GM12878 (cell line): ENCODE measurements at regions not wholly inside any gene's neighbourhood (a gene's known extent, or its start where the extent isn't known, plus 50 kb on each side); places are given as distances from the start of the nearest gene placed in this dataset.

Experiments
- ASH2L ChIP-seq: fragments of 300-600, 200-600 bp; sonication (generic); IDR thresholded peaks from 2 replicates; pipeline ENCODE4 v1.6.1; 2017; ENCODE audit warnings: low read depth, mild to moderate bottlenecking, borderline replicate concordance
- BHLHE40 ChIP-seq, 2 experiments: fragments of 450-650 bp in 1 of 2; IDR thresholded peaks; 2 replicates each; pipeline ENCODE4 v1.6.1; 2011 to 2017; ENCODE audit warnings: low read depth in 2 of 2, borderline replicate concordance in 1 of 2, improper control_type of control experiment in 1 of 2, low read length in 1 of 2, mild to moderate bottlenecking in 1 of 2
- BMI1 ChIP-seq: fragments of 450-650 bp; IDR thresholded peaks from 2 replicates; pipeline ENCODE4 v1.6.1; 2016; ENCODE audit warnings: mild to moderate bottlenecking, moderate library complexity, borderline replicate concordance
- CBFB ChIP-seq: IDR thresholded peaks from 2 replicates; pipeline ENCODE4 v1.6.1; 2016; ENCODE audit warnings: antibody characterized with exemption, low read depth
- CREM ChIP-seq: IDR thresholded peaks from 2 replicates; pipeline ENCODE4 v1.6.1; 2014; ENCODE audit warnings: antibody characterized with exemption, low read depth
- DPF2 ChIP-seq: fragments of 450-650 bp; IDR thresholded peaks from 2 replicates; pipeline ENCODE4 v1.6.1; 2017; ENCODE audit warnings: mild to moderate bottlenecking
- EED ChIP-seq: sonication (generic); IDR thresholded peaks from 2 replicates; pipeline ENCODE4 v1.6.1; 2016; ENCODE audit warnings: antibody characterized with exemption, low read depth
- EP300 ChIP-seq, 2 experiments: fragments of 150-350 bp in 1 of 2; IDR thresholded peaks; 2 replicates each; pipeline ENCODE4 v1.6.1; 2011 to 2012; ENCODE audit warnings: low read depth in 2 of 2, low read length in 2 of 2, borderline replicate concordance in 1 of 2, improper control_type of control experiment in 1 of 2, inconsistent platforms in 1 of 2; ENCODE audit not compliant: control insufficient read depth in 1 of 2
- FOXM1 ChIP-seq: IDR thresholded peaks from 2 replicates; pipeline ENCODE4 v1.6.1; 2012; ENCODE audit warnings: low read depth, mild to moderate bottlenecking, inconsistent platforms, low read length, moderate library complexity
- JUNB ChIP-seq: IDR thresholded peaks from 2 replicates; pipeline ENCODE4 v1.6.1; 2016; ENCODE audit warnings: antibody characterized with exemption, mild to moderate bottlenecking
- NFIC ChIP-seq: IDR thresholded peaks from 2 replicates; pipeline ENCODE4 v1.6.1; 2012; ENCODE audit warnings: low read depth, mild to moderate bottlenecking, inconsistent platforms, low read length, moderate library complexity
- PAX8 ChIP-seq: fragments of 450-650 bp; IDR thresholded peaks from 2 replicates; pipeline ENCODE4 v1.6.1; 2017; ENCODE audit warnings: mild to moderate bottlenecking, moderate library complexity
- POU2F2 ChIP-seq: IDR thresholded peaks from 3 replicates; pipeline ENCODE4 v1.6.1; 2011; ENCODE audit warnings: low read depth, mild to moderate bottlenecking, low read length, borderline replicate concordance
- RAD21 ChIP-seq: IDR thresholded peaks from 2 replicates; pipeline ENCODE4 v1.6.1; 2011; ENCODE audit warnings: mild to moderate bottlenecking, low read depth, low read length, moderate library complexity; ENCODE audit not compliant: insufficient read depth
- ZNF217 ChIP-seq: fragments of 450-650 bp; IDR thresholded peaks from 2 replicates; pipeline ENCODE4 v1.6.1; 2017; ENCODE audit warnings: antibody characterized with exemption, mild to moderate bottlenecking
- TF ChIP-seq, protein P1 (sequence below): IDR thresholded peaks from 2 replicates; pipeline ENCODE4 v1.6.1; 2011; ENCODE audit warnings: mild to moderate bottlenecking, low read depth, low read length, moderate library complexity; ENCODE audit not compliant: insufficient replicate concordance
- TF ChIP-seq, protein P2 (sequence below): fragments of 450-650 bp; IDR thresholded peaks from 2 replicates; pipeline ENCODE4 v1.6.1; 2017; ENCODE audit warnings: low read depth, mild to moderate bottlenecking, moderate library complexity
- TF ChIP-seq, protein P3 (sequence below): IDR thresholded peaks from 2 replicates; pipeline ENCODE4 v1.6.1; 2012; ENCODE audit warnings: low read length, inconsistent platforms
- TF ChIP-seq, protein P4 (sequence below): IDR thresholded peaks from 2 replicates; pipeline ENCODE4 v1.6.1; 2011; ENCODE audit warnings: borderline replicate concordance, low read depth, mild to moderate bottlenecking, moderate library complexity, mixed read lengths, low read length; ENCODE audit not compliant: insufficient read depth; ENCODE audit errors: extremely low read length
- TF ChIP-seq, protein P5 (sequence below), 3 experiments: IDR thresholded peaks in 2 of 3; conservative IDR thresholded peaks in 1 of 3; 2 replicates each; pipeline ENCODE4 v1.5.1; 2011; ENCODE audit warnings: low read depth in 3 of 3, low read length in 3 of 3, mild to moderate bottlenecking in 3 of 3, control low read depth in 2 of 3, moderate library complexity in 2 of 3, inconsistent platforms in 1 of 3, mixed read lengths in 1 of 3; ENCODE audit not compliant: control insufficient read depth in 2 of 3, insufficient read depth in 1 of 3; ENCODE audit errors: extremely low read depth in 1 of 3
- TF ChIP-seq, protein P6 (sequence below): IDR thresholded peaks from 2 replicates; pipeline ENCODE4 v1.6.1; 2012; ENCODE audit warnings: low read depth, low read length, improper control_type of control experiment

DNA sequence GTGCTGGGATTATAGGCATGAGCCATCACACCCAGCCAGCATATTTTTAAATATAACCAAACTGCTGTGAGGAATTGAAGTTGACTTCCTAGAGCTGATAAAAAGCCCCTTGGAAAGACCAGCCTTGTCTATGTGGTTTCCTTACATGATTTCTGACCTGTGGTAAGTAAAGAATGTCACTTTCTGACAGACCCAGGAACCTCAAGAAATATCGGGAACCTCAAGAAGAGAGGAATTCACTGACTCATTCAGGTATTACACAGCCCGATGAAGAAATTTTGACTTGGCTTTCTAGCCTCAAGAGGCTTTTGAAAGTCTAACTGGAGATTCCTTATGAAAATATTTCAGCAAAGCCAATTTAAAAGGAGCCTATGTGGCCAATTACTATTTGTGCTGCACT, 71.8 kb downstream of the FOXF2 start (continued):
- TF ChIP-seq, protein P1, sequence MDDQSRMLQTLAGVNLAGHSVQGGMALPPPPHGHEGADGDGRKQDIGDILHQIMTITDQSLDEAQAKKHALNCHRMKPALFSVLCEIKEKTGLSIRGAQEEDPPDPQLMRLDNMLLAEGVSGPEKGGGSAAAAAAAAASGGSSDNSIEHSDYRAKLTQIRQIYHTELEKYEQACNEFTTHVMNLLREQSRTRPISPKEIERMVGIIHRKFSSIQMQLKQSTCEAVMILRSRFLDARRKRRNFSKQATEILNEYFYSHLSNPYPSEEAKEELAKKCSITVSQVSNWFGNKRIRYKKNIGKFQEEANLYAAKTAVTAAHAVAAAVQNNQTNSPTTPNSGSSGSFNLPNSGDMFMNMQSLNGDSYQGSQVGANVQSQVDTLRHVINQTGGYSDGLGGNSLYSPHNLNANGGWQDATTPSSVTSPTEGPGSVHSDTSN, result no peak
- no peak for TF ChIP-seq RAD21
- peak; percentile 39; the same call in 1 of the 2 replicates for TF ChIP-seq CREM
- peak; percentile 86 for TF ChIP-seq EED
- TF ChIP-seq, protein P2, sequence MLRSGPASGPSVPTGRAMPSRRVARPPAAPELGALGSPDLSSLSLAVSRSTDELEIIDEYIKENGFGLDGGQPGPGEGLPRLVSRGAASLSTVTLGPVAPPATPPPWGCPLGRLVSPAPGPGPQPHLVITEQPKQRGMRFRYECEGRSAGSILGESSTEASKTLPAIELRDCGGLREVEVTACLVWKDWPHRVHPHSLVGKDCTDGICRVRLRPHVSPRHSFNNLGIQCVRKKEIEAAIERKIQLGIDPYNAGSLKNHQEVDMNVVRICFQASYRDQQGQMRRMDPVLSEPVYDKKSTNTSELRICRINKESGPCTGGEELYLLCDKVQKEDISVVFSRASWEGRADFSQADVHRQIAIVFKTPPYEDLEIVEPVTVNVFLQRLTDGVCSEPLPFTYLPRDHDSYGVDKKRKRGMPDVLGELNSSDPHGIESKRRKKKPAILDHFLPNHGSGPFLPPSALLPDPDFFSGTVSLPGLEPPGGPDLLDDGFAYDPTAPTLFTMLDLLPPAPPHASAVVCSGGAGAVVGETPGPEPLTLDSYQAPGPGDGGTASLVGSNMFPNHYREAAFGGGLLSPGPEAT, result peak; percentile 86; the same call in 1 of the 2 replicates
- peak; percentile 90 for TF ChIP-seq FOXM1
- TF ChIP-seq, protein P3, sequence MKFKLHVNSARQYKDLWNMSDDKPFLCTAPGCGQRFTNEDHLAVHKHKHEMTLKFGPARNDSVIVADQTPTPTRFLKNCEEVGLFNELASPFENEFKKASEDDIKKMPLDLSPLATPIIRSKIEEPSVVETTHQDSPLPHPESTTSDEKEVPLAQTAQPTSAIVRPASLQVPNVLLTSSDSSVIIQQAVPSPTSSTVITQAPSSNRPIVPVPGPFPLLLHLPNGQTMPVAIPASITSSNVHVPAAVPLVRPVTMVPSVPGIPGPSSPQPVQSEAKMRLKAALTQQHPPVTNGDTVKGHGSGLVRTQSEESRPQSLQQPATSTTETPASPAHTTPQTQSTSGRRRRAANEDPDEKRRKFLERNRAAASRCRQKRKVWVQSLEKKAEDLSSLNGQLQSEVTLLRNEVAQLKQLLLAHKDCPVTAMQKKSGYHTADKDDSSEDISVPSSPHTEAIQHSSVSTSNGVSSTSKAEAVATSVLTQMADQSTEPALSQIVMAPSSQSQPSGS, result peak; percentile 68
- TF ChIP-seq EP300 (IDR thresholded peaks at IDR 0.05; ENCODE audit: borderline replicate concordance in 1 of 2, control insufficient read depth in 1 of 2, low read depth in 2 of 2, low read length in 2 of 2), result 0 out of 4 replicates have a peak, but pooled peaks of 1 of the 2 experiments have one; percentile 35
- TF ChIP-seq BHLHE40 (IDR thresholded peaks at IDR 0.05; ENCODE audit: borderline replicate concordance in 1 of 2, low read depth in 2 of 2, low read length in 1 of 2), result 0 out of 4 replicates have a peak, but pooled peaks of 1 of the 2 experiments have one; percentile 3
- peak; percentile 80; the same call in 1 of the 2 replicates for TF ChIP-seq ZNF217
- no peak for TF ChIP-seq PAX8
- TF ChIP-seq, protein P4, sequence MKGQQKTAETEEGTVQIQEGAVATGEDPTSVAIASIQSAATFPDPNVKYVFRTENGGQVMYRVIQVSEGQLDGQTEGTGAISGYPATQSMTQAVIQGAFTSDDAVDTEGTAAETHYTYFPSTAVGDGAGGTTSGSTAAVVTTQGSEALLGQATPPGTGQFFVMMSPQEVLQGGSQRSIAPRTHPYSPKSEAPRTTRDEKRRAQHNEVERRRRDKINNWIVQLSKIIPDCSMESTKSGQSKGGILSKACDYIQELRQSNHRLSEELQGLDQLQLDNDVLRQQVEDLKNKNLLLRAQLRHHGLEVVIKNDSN, result no peak
- no peak for TF ChIP-seq ASH2L
- TF ChIP-seq CBFB, result peak; percentile 75
- TF ChIP-seq JUNB, result peak; percentile 72
- TF ChIP-seq BMI1, result 0 out of 2 replicates have a peak, but pooled peaks have one; percentile 11
- TF ChIP-seq, protein P5, sequence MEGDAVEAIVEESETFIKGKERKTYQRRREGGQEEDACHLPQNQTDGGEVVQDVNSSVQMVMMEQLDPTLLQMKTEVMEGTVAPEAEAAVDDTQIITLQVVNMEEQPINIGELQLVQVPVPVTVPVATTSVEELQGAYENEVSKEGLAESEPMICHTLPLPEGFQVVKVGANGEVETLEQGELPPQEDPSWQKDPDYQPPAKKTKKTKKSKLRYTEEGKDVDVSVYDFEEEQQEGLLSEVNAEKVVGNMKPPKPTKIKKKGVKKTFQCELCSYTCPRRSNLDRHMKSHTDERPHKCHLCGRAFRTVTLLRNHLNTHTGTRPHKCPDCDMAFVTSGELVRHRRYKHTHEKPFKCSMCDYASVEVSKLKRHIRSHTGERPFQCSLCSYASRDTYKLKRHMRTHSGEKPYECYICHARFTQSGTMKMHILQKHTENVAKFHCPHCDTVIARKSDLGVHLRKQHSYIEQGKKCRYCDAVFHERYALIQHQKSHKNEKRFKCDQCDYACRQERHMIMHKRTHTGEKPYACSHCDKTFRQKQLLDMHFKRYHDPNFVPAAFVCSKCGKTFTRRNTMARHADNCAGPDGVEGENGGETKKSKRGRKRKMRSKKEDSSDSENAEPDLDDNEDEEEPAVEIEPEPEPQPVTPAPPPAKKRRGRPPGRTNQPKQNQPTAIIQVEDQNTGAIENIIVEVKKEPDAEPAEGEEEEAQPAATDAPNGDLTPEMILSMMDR (IDR thresholded peaks at IDR 0.05 in 2 of 3, conservative IDR thresholded peaks at IDR 0.05 in 1 of 3; ENCODE audit: control insufficient read depth in 2 of 3, extremely low read depth in 1 of 3, insufficient read depth in 1 of 3, low read depth in 3 of 3, low read length in 3 of 3), result no peak
- TF ChIP-seq DPF2, result peak; percentile 59; the same call in 1 of the 2 replicates
- peak; percentile 95 for TF ChIP-seq NFIC
- TF ChIP-seq POU2F2, result peak; percentile 41; the same call in 1 of the 3 replicates
- TF ChIP-seq, protein P6, sequence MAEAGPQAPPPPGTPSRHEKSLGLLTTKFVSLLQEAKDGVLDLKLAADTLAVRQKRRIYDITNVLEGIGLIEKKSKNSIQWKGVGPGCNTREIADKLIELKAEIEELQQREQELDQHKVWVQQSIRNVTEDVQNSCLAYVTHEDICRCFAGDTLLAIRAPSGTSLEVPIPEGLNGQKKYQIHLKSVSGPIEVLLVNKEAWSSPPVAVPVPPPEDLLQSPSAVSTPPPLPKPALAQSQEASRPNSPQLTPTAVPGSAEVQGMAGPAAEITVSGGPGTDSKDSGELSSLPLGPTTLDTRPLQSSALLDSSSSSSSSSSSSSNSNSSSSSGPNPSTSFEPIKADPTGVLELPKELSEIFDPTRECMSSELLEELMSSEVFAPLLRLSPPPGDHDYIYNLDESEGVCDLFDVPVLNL, result no peak
